Keratinocyte (primary cell): ENCODE measurements at regions not wholly inside any gene's neighbourhood (a gene's known extent, or its start where the extent isn't known, plus 50 kb on each side); places are given as distances from the start of the nearest gene placed in this dataset.

Source experiments
- DNase-seq: peaks from one replicate; pipeline ENCODE4 v3.0.0-alpha.2; 2011; ENCODE audit warnings: low read depth, missing footprints, low spot score
- FAIRE-seq: peaks from 2 replicates; lab custom pipeline; 2011; peaks lifted over from hg19 to GRCh38; lab: Jason Lieb, UNC
- H2AFZ ChIP-seq: 2 replicates; pipeline ENCODE4 v1.6.0; 2012; ENCODE audit warnings: low read length, control low read depth, inconsistent platforms; ENCODE audit not compliant: control insufficient read depth
- H3K27ac ChIP-seq: 2 replicates; pipeline ENCODE4 v1.5.1; 2011; ENCODE audit warnings: low read length; ENCODE audit not compliant: control insufficient read depth, insufficient read depth
- H3K27me3 ChIP-seq: 3 replicates; pipeline ENCODE4 v1.6.0; 2011; ENCODE audit warnings: low read length; ENCODE audit not compliant: control insufficient read depth, insufficient read depth; ENCODE audit errors: extremely low read depth
- H3K36me3 ChIP-seq, 2 experiments: 2 replicates in 1 of 2; 3 replicates in 1 of 2; pipeline ENCODE4 v1.5.1; 2011; ENCODE audit warnings: low read length in 2 of 2, mild to moderate bottlenecking in 1 of 2; ENCODE audit not compliant: control insufficient read depth in 2 of 2, insufficient read depth in 2 of 2; ENCODE audit errors: extremely low read depth in 1 of 2
- H3K4me1 ChIP-seq: 3 replicates; pipeline ENCODE4 v1.5.1; 2011; ENCODE audit warnings: low read length; ENCODE audit not compliant: control insufficient read depth, insufficient read depth; ENCODE audit errors: extremely low read depth
- H3K4me2 ChIP-seq: 3 replicates; pipeline ENCODE4 v1.6.0; 2011; ENCODE audit warnings: low read depth, low read length; ENCODE audit not compliant: control insufficient read depth, insufficient read depth; ENCODE audit errors: extremely low read depth
- H3K4me3 ChIP-seq, 3 experiments: fragments of 200-600 bp in 1 of 3; sonication (generic) in 1 of 3; 2 replicates in 2 of 3; 3 replicates in 1 of 3; pipeline ENCODE4 v1.5.1; 2011 to 2016; ENCODE audit warnings: low read length in 3 of 3, mild to moderate bottlenecking in 3 of 3, control low read depth in 2 of 3, inconsistent platforms in 1 of 3, low read depth in 1 of 3, mixed read lengths in 1 of 3, mixed run types in 1 of 3, moderate library complexity in 1 of 3; ENCODE audit not compliant: control insufficient read depth in 2 of 3, insufficient read depth in 2 of 3; ENCODE audit errors: extremely low read depth in 1 of 3
- H3K79me2 ChIP-seq: 2 replicates; pipeline ENCODE4 v1.6.0; 2012; ENCODE audit warnings: low read length; ENCODE audit not compliant: control insufficient read depth, insufficient read depth
- H3K9ac ChIP-seq: 3 replicates; pipeline ENCODE4 v1.6.0; 2011; ENCODE audit warnings: low read length; ENCODE audit not compliant: control insufficient read depth, insufficient read depth; ENCODE audit errors: extremely low read depth
- H3K9me1 ChIP-seq: 3 replicates; pipeline ENCODE4 v1.6.0; 2011; ENCODE audit warnings: low read length; ENCODE audit not compliant: control insufficient read depth, insufficient read depth; ENCODE audit errors: extremely low read depth
- H3K9me3 ChIP-seq: 2 replicates; pipeline ENCODE4 v1.5.1; 2012; ENCODE audit warnings: low read depth, low read length; ENCODE audit not compliant: control insufficient read depth
- H4K20me1 ChIP-seq: 3 replicates; pipeline ENCODE4 v1.6.0; 2011; ENCODE audit warnings: low read length; ENCODE audit not compliant: control insufficient read depth, insufficient read depth; ENCODE audit errors: extremely low read depth
- EZH2 ChIP-seq: IDR thresholded peaks from one replicate; pipeline ENCODE4 v1.6.1; 2012; ENCODE audit warnings: inconsistent platforms, mild to moderate bottlenecking, low read length, moderate library complexity
- dilution Hi-C: fragments of 300-500 bp; cut with MboI; formaldehyde crosslinking; loops from one replicate; pipeline ENCODE4 v1.7.0; 2020; ENCODE audit warnings: low sequenced_read_pairs; ENCODE audit not compliant: extremely low pct_ligation_motif_present
- TF ChIP-seq, protein P1 (sequence below), 3 experiments: IDR thresholded peaks in 1 of 3; conservative IDR thresholded peaks in 1 of 3; optimal IDR thresholded peaks in 1 of 3; 2 replicates in 2 of 3; 3 replicates in 1 of 3; pipeline versions ENCODE3 to v1.5.1; 2011; ENCODE audit warnings: low read length in 3 of 3, mild to moderate bottlenecking in 3 of 3, moderate library complexity in 2 of 3, control low read depth in 1 of 3, inconsistent platforms in 1 of 3; ENCODE audit not compliant: insufficient read depth in 2 of 3; ENCODE audit errors: extremely low read depth in 1 of 3

DNA sequence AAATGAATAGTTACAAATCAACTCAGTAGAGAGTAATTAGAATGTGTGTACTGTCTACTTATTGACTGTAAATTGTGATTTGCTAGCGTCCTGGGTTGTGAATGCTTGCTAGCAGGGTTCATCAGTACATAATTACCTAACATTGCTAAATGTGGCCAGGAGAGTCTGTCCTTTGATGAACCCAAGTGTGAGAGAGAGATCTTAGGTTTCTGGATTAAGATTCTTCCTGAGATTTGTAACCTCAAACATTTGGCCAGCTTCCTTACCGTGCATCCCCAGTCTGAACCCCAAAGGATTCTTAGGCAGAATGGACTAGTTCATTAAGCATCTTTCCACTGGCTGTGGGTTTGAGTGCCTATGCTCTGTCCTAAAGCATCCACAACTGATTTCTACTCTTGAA lies 84.0 kb upstream of the ITPRID2 start:
- Histone ChIP-seq H3K9me3 (no peaks in the 10 kb centered on the region), H3K4me3 (no peak overlapping the region), H3K9me1 (no peaks in the 10 kb centered on the region), H3K79me2 (no peaks in the 10 kb centered on the region), H3K9ac (no peak overlapping the region), H4K20me1 (no peaks in the 10 kb centered on the region), H2AFZ (no peak overlapping the region), H3K4me2 (no peak overlapping the region), H3K27ac (no peak overlapping the region), H3K4me1 (peaks cover 31% of the 10 kb centered on the region), H3K27me3 (no peaks in the 10 kb centered on the region), H3K36me3 (no peaks in the 10 kb centered on the region)
- FAIRE-seq = no peak
- dilution Hi-C loops = no loop called here
- no peak for DNase-seq
- TF ChIP-seq, protein P1, sequence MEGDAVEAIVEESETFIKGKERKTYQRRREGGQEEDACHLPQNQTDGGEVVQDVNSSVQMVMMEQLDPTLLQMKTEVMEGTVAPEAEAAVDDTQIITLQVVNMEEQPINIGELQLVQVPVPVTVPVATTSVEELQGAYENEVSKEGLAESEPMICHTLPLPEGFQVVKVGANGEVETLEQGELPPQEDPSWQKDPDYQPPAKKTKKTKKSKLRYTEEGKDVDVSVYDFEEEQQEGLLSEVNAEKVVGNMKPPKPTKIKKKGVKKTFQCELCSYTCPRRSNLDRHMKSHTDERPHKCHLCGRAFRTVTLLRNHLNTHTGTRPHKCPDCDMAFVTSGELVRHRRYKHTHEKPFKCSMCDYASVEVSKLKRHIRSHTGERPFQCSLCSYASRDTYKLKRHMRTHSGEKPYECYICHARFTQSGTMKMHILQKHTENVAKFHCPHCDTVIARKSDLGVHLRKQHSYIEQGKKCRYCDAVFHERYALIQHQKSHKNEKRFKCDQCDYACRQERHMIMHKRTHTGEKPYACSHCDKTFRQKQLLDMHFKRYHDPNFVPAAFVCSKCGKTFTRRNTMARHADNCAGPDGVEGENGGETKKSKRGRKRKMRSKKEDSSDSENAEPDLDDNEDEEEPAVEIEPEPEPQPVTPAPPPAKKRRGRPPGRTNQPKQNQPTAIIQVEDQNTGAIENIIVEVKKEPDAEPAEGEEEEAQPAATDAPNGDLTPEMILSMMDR (optimal IDR thresholded peaks at IDR 0.05 in 1 of 3, IDR thresholded peaks at IDR 0.05 in 1 of 3, conservative IDR thresholded peaks at IDR 0.05 in 1 of 3; ENCODE audit: extremely low read depth in 1 of 3, insufficient read depth in 2 of 3, low read length in 3 of 3) = no peak
- TF ChIP-seq EZH2 = no peak

DNA sequence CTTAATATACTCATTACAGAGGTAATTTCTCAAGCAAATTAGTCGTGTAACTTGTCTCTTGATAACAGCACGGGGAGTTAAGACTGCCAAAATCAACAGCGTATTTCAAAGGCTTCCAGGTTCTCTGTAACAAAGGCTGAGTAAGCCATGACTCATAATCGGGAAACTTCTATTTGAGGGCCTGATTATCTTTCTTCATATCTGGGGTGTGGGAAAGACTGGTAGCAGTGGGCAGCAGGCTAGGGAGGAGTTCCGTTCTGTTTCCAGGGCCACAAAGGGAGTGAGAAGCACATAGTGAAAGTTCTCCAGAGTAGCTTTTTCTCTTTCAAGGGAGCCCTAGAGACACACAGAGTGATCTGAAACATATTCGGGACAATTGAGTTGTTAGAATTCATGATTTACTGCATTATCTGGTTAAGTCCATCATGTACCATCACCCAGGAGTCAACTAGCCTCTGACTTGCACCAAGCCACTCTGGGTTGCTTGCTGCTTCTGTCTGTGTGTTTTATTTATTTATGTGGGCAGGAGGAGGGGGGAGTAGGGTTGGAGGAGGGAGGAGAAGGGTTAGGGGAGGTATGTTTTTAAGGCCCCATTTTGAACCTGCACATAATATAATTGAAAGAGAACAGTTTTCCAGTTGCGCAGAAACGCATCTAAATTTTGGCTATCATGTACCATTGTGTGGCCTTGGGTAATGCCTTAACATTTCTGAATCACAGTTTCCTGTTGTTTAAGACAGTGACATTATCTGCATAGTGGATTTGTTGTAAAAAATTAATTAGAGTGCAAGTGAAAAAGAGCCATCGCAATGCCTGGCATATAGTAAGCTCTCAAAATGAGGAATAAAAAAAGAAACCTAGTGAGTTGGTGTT lies 80.5 kb upstream of the ITPRID2 start:
- Histone ChIP-seq H3K4me3 (peak overlapping the region in 1 of 3 experiments; percentile 29), H3K9ac (peak overlapping the region; percentile 57), H3K4me2 (peak overlapping the region; percentile 56), H2AFZ (peak overlapping the region; percentile 68), H3K4me1 (peaks cover 28% of the 10 kb centered on the region), H4K20me1 (no peaks in the 10 kb centered on the region), H3K9me3 (no peaks in the 10 kb centered on the region), H3K79me2 (no peaks in the 10 kb centered on the region), H3K36me3 (no peaks in the 10 kb centered on the region), H3K27ac (peak overlapping the region; percentile 83), H3K27me3 (no peaks in the 10 kb centered on the region), H3K9me1 (no peaks in the 10 kb centered on the region)
- peak; percentile 99 for FAIRE-seq
- dilution Hi-C loops = no loop called here
- TF ChIP-seq, protein P1 (optimal IDR thresholded peaks at IDR 0.05 in 1 of 3, IDR thresholded peaks at IDR 0.05 in 1 of 3, conservative IDR thresholded peaks at IDR 0.05 in 1 of 3; ENCODE audit: extremely low read depth in 1 of 3, insufficient read depth in 2 of 3, low read length in 3 of 3) = no peak
- no peak for TF ChIP-seq EZH2
- peak; percentile 49 for DNase-seq
